ENCODE measurements at regions not wholly inside any gene's neighbourhood (a gene's known extent, or its start where the extent isn't known, plus 50 kb on each side); places are given as distances from the start of the nearest gene placed in this dataset.
"Not testable (repeated sequence)": the region's sequence is repeated elsewhere in the genome, so short reads cannot be mapped to it uniquely, and the experiment has no call there.

DNA sequence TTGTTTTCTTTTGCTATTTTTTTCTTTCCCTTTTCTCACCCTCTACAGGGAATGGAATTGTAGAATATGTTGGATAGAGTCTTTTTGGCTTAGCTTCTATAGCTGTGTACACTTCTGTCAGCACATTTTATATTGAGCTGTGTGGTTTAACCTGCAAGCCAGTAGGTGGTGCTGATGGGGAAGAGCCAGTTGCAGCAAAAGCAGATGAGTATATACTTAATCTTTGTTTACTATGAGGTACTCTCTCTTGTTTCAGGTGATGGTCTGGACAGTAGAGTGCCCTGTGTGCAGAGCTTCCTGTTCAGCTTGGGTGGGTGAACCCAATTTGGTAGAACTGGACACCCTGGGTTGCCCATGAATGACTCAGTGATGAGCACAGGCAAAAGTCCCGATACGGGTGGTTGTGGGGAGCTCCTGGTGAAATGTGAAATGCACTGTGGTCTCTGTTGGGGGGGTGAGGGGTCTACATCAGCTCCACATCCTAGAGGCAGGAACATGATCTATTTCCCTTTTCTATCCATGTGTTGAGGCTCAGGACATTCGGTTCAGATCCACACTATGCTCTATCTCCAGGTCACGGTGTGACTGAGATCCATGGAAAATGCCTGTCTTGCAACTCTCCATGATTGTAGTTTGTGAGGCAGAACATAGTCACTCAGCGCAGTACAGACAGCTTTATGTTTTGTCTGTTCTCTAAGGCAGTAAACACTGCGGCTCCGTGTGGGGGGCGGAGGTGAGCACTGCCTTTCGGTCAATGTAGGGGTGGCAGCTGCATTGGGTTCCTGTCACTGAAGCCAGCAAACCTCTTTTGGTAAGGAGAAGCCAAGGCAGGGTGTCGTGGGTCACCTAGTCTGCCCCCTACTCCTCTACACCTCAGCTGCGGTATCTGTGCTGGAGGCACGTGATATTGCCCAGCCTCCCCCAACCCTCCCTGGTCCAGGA is 353.2 kb downstream of the PRR16 start:
- no peak for DNase-seq

DNA sequence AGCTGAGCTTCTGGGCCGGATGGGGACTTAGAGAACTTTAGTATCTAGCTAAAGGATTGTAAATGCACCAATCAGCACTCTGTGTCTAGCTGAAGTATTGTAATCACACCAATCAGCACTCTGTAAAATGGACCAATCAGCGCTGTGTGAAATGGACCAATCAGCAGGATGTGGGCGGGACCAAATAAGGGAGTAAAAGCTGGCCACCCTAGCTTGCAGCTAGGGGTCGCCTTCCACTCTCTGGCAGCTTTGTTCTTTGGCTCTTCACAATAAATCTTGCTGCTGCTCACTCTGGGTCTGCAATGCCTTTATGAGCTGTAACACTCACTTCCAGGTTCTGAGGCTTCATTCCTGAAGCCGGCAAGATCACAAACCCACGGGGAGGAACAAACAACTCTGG is 354.0 kb downstream of the PRR16 start:
- no peak for DNase-seq

- DNase-seq = no peak
Measured at GRCh38 chr5:120823328-120823727, 359.2 kb downstream of the PRR16 start.

DNA sequence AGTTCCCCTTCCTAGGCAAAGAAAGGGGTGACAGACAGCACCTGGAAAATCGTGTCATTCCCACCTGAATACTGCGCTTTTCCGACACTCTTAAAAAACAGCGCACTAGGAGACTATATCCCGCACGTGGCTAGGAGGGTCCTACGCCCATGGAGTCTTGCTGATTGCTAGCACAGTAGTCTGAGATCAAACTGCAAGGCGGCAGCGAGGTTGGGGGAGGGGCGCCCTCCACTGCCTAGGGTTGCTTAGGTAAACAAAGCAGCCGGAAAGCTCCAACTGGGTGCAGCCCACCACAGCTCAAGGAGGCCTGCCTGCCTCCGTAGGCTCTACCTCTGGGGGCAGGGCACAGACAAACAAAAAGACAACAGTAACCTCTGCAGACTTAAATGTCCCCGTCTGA is 367.5 kb downstream of the PRR16 start:
- DNase-seq = not testable (repeated sequence)

GRCh38 chr5:120841830-120842229 is 377.7 kb downstream of the PRR16 start:
- no peak for DNase-seq

DNA sequence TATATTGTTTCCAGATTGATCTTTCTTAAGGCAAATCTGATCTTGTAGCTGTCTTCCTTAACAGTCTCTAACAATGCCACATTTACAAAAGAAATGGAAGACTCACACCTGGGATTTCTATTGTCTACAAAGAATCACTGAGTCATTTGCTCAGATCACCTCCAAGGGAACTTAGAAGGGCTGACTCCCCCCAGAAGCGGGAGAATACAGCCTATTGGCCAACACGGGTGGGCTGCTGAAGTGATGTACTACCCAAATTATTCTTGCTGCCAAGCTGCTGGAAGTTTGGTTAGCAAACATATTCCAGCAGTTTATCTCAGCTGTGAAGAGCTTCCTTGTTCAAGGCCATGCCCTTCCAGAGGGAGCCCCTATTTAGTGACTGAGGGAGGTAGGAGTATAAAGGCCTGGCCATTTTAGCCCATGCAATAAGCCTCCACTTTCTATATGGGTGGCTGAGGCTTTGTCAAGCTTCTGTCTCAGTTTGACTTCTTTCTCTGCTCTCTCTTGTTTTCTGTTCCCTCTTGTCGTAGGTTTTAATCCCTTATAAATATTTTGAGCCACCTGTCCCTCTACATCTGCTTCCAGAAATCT is 379.4 kb downstream of the PRR16 start:
- no peak for DNase-seq

- no peak for DNase-seq
Measured at GRCh38 chr5:120848883-120849282, 384.8 kb downstream of the PRR16 start.

GRCh38 chr5:120852222-120852860 is 388.2 kb downstream of the PRR16 start:
- no peak for DNase-seq

DNA sequence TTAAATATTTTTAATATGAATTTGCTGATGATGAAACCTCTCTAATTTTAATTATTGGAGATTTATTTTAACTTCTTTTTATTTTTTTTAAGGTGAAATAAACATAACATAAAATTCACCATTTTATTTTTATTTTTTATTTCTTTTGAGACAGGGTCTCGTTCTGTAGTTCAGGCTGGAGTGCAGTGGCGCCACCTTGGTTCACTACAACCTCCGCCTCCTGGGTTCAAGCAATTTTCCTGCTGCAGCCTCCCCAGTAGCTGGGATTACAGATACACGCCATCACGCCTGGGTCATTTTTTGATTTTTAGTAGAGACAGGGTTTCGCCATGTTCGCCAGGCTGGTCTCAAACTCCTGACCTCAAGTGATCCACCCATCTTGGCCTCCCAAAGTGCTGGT is 402.9 kb downstream of the PRR16 start:
- DNase-seq = no peak

GRCh38 chr5:120869831-120870230 is 405.7 kb downstream of the PRR16 start:
- no peak for DNase-seq

- no peak for DNase-seq
Measured at GRCh38 chr5:120872297-120872696, 408.2 kb downstream of the PRR16 start.

DNA sequence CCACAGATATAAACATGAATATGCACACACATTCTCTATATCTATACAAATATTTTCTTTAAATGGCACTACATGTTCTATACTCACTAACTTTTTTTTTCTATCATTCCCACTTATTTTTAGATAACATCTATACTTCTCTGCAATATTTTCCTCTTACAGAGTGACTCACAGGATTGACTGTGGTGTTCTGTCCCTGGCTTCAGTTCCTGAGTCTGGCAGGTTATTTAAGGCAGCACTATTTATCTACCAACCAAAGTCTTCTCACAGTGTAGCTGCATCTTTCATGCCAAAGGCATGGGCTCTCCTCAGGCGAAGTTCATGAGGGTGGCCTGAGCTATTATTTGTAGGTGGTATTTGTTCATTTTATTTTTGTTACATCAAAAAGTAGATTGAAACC is 409.0 kb downstream of the PRR16 start:
- DNase-seq = no peak

DNA sequence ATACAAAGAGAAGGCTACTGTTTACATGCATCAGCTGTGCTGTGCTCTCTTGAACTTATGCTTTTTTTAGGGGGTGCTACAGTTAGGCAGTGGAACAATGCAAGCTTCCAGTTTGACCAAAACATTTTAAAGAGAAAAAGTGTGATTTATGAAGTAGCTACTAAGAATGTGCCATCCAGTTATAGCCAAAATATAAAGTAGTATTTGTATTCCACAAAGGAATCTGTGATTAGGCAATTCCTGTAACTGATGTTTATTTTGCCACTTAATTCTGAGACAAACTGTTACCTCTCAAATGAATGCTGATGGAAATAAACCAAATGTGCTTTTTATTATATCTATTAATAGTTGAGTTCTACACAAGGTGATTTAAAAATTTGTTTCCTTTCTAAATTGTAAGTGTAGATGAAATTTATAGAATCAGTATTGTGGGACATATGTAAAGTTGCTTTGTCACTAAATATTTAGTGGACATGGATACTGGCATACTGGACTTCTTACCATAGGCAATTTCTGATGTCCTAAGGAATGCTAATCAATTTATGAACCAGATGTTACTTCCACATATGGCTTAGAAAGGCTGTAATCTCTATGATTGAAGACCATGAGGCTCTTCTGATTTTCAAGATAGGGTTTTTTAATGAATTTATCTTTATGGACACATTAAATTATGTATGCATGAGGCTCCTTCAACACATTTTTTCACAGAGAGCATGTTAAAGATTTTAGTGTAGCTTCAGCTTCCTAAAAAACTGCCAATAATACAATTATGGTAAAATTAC is 410.2 kb downstream of the PRR16 start:
- no peak for DNase-seq

DNA sequence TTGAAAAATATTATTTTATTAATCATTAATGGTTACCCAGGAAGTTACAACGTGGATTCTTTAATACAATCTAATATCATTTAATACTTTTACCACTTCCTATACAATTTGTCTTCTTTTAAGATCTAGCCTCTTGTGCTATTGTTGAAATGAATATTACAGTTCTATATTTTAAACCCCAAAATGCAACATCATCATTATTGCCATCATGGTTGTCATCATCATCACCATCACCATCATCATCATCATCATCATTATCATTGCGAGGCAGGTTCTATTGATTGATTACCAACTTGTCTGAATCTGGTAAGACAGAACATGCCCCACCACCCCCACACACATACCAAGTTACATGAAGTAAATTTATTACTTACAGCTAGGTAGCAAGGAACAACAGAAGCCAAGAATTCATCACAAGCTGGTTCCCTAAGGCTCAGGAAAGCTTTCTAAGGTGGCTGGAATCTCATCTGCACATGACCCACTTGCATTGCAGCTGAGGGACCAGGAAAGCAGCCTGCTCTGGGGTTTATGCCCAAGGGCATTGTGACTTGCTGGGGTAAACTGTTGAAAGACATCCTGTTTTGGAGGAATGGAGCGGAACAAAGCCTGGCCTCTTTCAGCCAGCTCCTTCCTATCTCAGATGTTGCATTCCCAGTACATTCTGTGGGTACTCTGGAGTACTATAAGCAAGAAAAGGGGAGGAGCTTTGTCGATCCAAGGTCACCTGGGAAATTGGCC is 418.1 kb downstream of the PRR16 start:
- no peak for DNase-seq

- DNase-seq = no peak
Measured at GRCh38 chr5:120886351-120886860, 422.3 kb downstream of the PRR16 start.

GRCh38 chr5:120895660-120896059 is 431.6 kb downstream of the PRR16 start:
- DNase-seq = no peak

DNA sequence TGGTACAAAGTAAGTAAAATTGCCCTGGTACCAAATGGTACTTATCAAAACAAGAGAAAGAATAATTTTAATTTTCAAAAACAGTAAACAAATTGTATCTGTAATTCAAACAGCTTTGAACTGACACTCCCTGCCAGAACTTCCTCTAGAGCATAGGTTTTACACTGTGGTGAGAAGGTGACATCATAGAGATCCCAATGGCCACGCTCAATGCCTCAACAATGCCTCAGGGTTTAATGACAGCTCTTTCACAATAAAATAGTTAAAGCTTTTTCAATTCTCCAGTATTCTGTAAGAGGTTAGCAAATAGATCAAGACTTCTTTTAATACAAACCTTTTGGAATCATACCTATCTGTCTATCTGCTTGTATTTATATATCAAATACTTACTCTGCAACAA is 437.1 kb downstream of the PRR16 start:
- DNase-seq = no peak

DNA sequence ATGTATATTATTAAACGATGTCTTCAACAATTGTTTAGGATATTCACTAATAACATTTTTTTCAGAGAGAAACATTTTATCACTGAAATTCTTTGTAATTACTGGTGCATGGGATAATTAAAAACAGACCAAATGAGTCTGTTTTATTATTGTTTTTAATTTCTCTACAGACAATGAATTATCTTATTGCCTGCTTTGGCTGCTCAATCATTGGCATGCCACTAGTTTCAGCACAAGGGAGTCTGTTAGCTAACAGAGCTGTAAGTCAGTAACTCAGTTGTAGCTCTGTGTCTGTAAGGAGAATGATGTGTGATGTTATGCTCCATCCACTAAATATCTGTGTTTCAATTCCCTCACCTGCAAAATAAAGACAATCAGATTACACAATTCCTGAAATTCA is 443.9 kb downstream of the PRR16 start:
- no peak for DNase-seq

DNA sequence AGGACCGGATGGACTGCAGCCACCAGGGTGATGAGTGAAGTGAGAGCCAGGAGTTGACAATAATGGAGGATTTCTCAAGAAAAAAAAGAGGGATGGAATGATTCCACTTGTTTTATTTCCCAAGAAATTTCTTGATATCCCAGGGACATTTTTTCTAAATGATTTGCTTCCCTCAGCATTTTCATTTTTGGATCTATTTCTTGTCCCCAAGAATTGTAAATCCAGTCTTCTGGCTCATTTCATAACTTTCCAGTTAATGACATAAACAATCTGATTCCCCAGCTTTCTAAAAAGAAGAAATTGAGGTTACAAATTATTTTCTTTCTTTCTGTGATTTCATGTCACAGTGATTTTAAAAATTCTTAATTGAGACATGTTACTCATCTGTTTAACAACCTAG is 446.5 kb downstream of the PRR16 start:
- no peak for DNase-seq

DNA sequence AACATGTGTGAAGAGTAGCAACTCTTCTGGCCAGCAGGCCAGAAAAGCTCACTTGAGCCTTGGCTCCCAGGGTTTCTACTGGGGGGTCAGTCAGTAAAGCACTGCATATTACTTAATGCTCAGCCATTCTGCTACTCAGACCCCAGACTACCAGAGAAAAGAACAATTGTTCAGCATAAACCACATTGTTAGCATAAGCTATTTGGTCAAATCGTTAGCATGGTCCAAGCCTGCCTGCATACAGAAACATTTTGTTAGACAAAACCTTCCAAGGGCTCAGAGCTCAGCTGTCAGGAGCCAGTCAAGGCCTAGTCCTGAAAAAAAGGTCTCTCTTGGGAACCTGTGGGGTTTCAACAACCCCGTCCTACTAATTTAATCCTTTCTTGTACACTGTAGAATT is 449.3 kb downstream of the PRR16 start:
- no peak for DNase-seq

DNA sequence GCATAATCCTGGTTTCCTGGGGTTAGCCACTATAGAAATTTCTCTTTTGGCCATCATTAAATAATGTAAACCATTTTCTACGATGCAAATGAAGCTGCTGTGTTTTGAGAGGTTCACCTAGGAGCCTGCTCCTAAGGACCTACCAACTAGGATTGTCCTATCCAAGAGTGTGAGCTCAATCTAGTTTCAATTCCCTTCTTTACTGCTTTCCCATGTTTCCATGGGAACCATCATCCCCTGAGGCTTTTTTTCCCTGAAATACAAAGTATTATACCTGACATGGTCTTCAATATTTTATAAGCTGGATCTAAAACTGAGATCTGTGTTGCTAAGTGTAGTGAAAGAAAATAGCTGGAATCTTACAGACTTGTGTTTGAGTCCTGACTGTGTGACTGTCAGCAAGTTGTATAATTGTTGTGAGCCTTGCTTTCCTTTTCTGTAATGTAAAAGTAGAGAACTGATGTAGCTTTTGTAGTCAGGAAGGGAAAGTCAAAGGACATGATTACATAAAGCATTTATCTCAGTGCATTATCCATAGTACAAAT is 453.2 kb downstream of the PRR16 start:
- no peak for DNase-seq

- DNase-seq = no peak
Measured at GRCh38 chr5:120919017-120919416, 454.9 kb downstream of the PRR16 start.

Measured in NCI-H2081 (cell line).